T-helper 1 cell treated with Interleukin-12 subunit alpha and Interleukin-12 subunit beta and Interleukin-4 antibody, amounts not matched to agents 30 ng/mL and 1 ng/mL, for 36 hours (primary cell): ENCODE measurements at regions not wholly inside any gene's neighbourhood (a gene's known extent, or its start where the extent isn't known, plus 50 kb on each side); places are given as distances from the start of the nearest gene placed in this dataset.

ENCODE experiments used
- intact Hi-C: fragments of 100-400 bp; cut with micrococcal nuclease; formaldehyde crosslinking; loops from one replicate; pipeline ENCODE4 v1.15.1; 2024

- intact Hi-C loops: no loop called here
These were observed 222.0 kb upstream of the CPNE8 start for GRCh38 chr12:39127401-39127800.

GRCh38 chr12:39125566-39125965 is 220.2 kb upstream of the CPNE8 start:
- intact Hi-C loops: no loop called here

- intact Hi-C loops: no loop called here
These were observed 219.4 kb upstream of the CPNE8 start for GRCh38 chr12:39124768-39125167.

GRCh38 chr12:39123580-39124253 is 218.3 kb upstream of the CPNE8 start:
- intact Hi-C loops: no loop called here

- intact Hi-C loops: no loop called here
These were observed 217.3 kb upstream of the CPNE8 start for GRCh38 chr12:39122562-39123204.

GRCh38 chr12:39116861-39117260 is 211.5 kb upstream of the CPNE8 start:
- intact Hi-C loops: no loop called here

- intact Hi-C loops: no loop called here
These were observed 206.7 kb upstream of the CPNE8 start for GRCh38 chr12:39112064-39112463.

GRCh38 chr12:39105111-39105510 is 199.7 kb upstream of the CPNE8 start:
- intact Hi-C loops: no loop called here

- intact Hi-C loops: loop anchor here (1.0 to 2.0 kb wide), 5 partner anchors 182 to 965 kb away; no protein-coding TSS in a partner anchor
These were observed 198.3 kb upstream of the CPNE8 start for GRCh38 chr12:39103552-39104165.

GRCh38 chr12:39102474-39103209 is 197.3 kb upstream of the CPNE8 start:
- intact Hi-C loops: loop anchor here (1.0 to 2.0 kb wide), 5 partner anchors 181 to 964 kb away; no protein-coding TSS in a partner anchor

GRCh38 chr12:39095636-39096330 is 190.4 kb upstream of the CPNE8 start:
- intact Hi-C loops: no loop called here

- intact Hi-C loops: no loop called here
These were observed 176.5 kb upstream of the CPNE8 start for GRCh38 chr12:39081910-39082309.

GRCh38 chr12:39077226-39077625 is 171.8 kb upstream of the CPNE8 start:
- intact Hi-C loops: no loop called here

- intact Hi-C loops: no loop called here
These were observed 168.7 kb upstream of the CPNE8 start for GRCh38 chr12:39074063-39074462.

GRCh38 chr12:39072658-39073057 is 167.3 kb upstream of the CPNE8 start:
- intact Hi-C loops: no loop called here

- intact Hi-C loops: no loop called here
These were observed 166.2 kb upstream of the CPNE8 start for GRCh38 chr12:39071611-39072010.

GRCh38 chr12:39070775-39071174 is 165.4 kb upstream of the CPNE8 start:
- intact Hi-C loops: no loop called here

- intact Hi-C loops: no loop called here
These were observed 160.1 kb upstream of the CPNE8 start for GRCh38 chr12:39065455-39065854.

GRCh38 chr12:39064708-39065107 is 159.3 kb upstream of the CPNE8 start:
- intact Hi-C loops: no loop called here

GRCh38 chr12:39062266-39062996 is 157.0 kb upstream of the CPNE8 start:
- intact Hi-C loops: no loop called here

GRCh38 chr12:39061576-39061975 is 156.2 kb upstream of the CPNE8 start:
- intact Hi-C loops: no loop called here
